CD4-positive, CD25-positive, alpha-beta regulatory T cell (primary cell): ENCODE measurements at regions not wholly inside any gene's neighbourhood (a gene's known extent, or its start where the extent isn't known, plus 50 kb on each side); places are given as distances from the start of the nearest gene placed in this dataset.

Experiments
- ATAC-seq, 2 donors: fragments of 150-1000 bp; cut with Tn5 transposase; one replicate each; pipeline ENCODE4 v1.10.0; 2021; ENCODE audit warnings: low read depth in 2 of 2, moderate number of reproducible peaks in 2 of 2, moderate library complexity in 1 of 2
- DNase-seq, 3 donors: peaks; one replicate each; pipeline versions ENCODE4 v3.0.0 to v3.0.0-alpha.2; 2012 to 2022; ENCODE audit warnings: mixed read lengths in 1 of 3
- H3K27ac ChIP-seq: one replicate; pipeline ENCODE4 v1.7.0; 2013; ENCODE audit warnings: mild to moderate bottlenecking, low read length; ENCODE audit not compliant: insufficient read depth, poor library complexity, severe bottlenecking
- H3K27me3 ChIP-seq: one replicate; pipeline ENCODE4 v1.7.0; 2013; ENCODE audit warnings: low read length; ENCODE audit not compliant: control insufficient read depth, insufficient read depth
- H3K36me3 ChIP-seq: one replicate; pipeline ENCODE4 v1.7.0; 2013; ENCODE audit warnings: mild to moderate bottlenecking, low read length, moderate library complexity; ENCODE audit not compliant: control insufficient read depth, insufficient read depth
- H3K4me1 ChIP-seq: 2 replicates; pipeline ENCODE4 v1.7.0; 2013; ENCODE audit warnings: mild to moderate bottlenecking, low read length; ENCODE audit not compliant: insufficient read depth, control insufficient read depth, poor library complexity, severe bottlenecking
- H3K4me3 ChIP-seq: one replicate; pipeline ENCODE4 v1.7.0; 2013; ENCODE audit warnings: low read depth, mild to moderate bottlenecking, low read length, moderate library complexity
- H3K9me3 ChIP-seq, 2 experiments: 1 replicate in 1 of 2; 2 replicates in 1 of 2; pipeline ENCODE4 v1.7.0; 2013; ENCODE audit warnings: low read length in 2 of 2, mild to moderate bottlenecking in 1 of 2, moderate library complexity in 1 of 2; ENCODE audit not compliant: control insufficient read depth in 2 of 2
- H3K27ac Mint-ChIP-seq, 3 donors: one replicate each; pipeline ENCODE4 v1.8.0; 2020 to 2022; ENCODE audit warnings: mild to moderate bottlenecking in 3 of 3, mixed read lengths in 3 of 3, moderate library complexity in 2 of 3
- H3K27me3 Mint-ChIP-seq: one replicate; pipeline ENCODE4 v1.8.0; 2022; ENCODE audit warnings: mild to moderate bottlenecking, mixed read lengths
- H3K36me3 Mint-ChIP-seq: one replicate; pipeline ENCODE4 v1.8.0; 2020; ENCODE audit warnings: mixed read lengths
- H3K4me1 Mint-ChIP-seq, 4 donors: one replicate each; pipeline ENCODE4 v1.8.0; 2020 to 2022; ENCODE audit warnings: mixed read lengths in 4 of 4, mild to moderate bottlenecking in 1 of 4
- H3K4me3 Mint-ChIP-seq, 4 donors: one replicate each; pipeline ENCODE4 v1.8.0; 2020 to 2022; ENCODE audit warnings: mild to moderate bottlenecking in 4 of 4, mixed read lengths in 4 of 4, moderate library complexity in 3 of 4
- H3K9me3 Mint-ChIP-seq, 7 donors: one replicate each; pipeline ENCODE4 v1.8.0; 2020 to 2022; ENCODE audit warnings: mixed read lengths in 7 of 7, mild to moderate bottlenecking in 3 of 7, moderate library complexity in 2 of 7

DNA sequence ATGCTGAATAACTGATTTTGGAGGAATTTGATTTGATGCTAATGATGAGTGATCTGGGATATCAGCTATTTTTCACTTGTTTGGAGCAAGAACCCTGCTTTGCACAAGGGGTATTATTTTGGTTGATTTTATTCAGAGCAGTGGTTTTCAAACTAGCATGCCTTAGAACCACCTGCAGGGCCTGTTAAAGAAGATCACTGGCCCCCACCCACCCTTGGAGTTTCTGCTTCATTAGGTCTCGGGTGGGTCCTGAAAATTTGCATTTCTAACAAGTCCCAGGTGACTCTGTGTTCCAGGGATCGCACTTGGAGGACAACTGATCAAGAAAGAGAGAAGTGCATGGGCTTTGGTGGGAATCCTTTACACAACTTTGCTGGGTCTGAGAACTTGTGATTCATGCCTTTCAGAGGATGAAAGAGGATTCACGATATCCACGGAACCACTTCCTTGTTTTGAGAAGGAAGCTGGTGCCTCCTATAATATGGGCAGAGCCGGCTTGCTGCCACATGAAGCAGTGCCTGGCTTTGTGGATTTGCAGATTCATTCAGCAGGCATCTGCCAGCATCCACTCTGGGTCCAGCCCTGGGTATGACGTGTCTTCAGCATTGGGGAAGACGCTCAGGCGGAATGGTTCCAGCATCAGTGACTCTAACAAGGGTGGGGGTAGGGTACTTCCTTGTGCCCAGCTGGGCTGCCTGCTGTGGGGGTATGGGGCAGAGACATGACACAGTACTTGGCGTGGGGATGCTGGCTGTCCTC is 106.6 kb upstream of the PITX1 start:
- Histone ChIP-seq H3K36me3 (no peaks in the 10 kb centered on the region), H3K27me3 (peaks cover 3% of the 10 kb centered on the region), H3K9me3 (no peaks in the 10 kb centered on the region), H3K27ac (no peak overlapping the region), H3K4me1 (no peaks in the 10 kb centered on the region), H3K4me3 (no peak overlapping the region)
- no peak for DNase-seq
- no peak for ATAC-seq
- Mint-ChIP-seq H3K27ac (no peak overlapping the region), H3K9me3 (peaks cover 0 to 2% (median 2%) of the 10 kb centered on the region in 7 donors), H3K27me3 (peaks cover 6% of the 10 kb centered on the region), H3K36me3 (no peaks in the 10 kb centered on the region), H3K4me3 (no peak overlapping the region), H3K4me1 (no peaks in the 10 kb centered on the region)

DNA sequence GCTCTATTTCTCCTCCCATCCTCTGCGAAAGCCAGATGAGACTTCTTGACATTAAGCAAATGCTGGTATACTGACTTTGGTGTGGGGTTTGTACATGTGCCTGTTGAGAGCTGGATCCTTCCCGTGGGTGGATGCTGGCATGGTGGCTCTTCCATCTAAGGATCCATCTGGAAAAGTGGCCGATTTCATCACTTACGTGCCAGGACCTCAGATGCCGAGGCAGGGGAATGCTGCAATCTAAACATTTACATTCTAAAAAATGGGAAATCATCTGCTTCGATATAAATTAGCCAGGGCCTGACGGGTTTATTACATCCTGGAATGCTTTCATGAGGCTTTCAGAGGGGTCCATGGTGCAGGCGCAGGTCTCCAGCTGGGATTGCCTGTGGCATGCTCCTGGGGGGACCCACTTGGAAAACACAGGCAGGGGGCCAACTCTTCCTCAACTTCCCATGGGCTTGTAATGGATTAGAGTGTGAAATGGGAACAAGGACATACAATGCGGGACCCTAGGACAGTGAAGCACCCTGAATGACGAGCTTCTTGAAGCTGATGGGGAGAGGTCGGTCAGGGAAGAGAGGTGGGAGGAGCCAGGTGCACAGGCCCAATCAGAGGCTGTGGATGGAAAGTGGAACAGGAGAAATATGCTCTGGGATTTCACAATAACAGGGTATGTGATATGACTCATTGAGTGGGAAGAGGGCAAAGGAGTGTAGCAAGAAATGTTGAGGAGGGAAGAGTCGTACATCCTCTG is 105.5 kb upstream of the PITX1 start:
- peaks cover 6% of the 10 kb centered on the region for H3K27me3 Mint-ChIP-seq
- H3K4me1 ChIP-seq = no peaks in the 10 kb centered on the region
- no peak overlapping the region for H3K27ac ChIP-seq
- peaks cover 0 to 2% (median 2%) of the 10 kb centered on the region in 7 donors for H3K9me3 Mint-ChIP-seq
- ATAC-seq (no peak), DNase-seq (no peak)
- H3K4me3 ChIP-seq = no peak overlapping the region
- no peaks in the 10 kb centered on the region for H3K36me3 ChIP-seq
- no peak overlapping the region for H3K27ac Mint-ChIP-seq
- H3K4me1 Mint-ChIP-seq = no peaks in the 10 kb centered on the region
- H3K9me3 ChIP-seq = no peaks in the 10 kb centered on the region
- H3K36me3 Mint-ChIP-seq = no peaks in the 10 kb centered on the region
- H3K27me3 ChIP-seq = peaks cover 3% of the 10 kb centered on the region
- H3K4me3 Mint-ChIP-seq = no peak overlapping the region

DNA sequence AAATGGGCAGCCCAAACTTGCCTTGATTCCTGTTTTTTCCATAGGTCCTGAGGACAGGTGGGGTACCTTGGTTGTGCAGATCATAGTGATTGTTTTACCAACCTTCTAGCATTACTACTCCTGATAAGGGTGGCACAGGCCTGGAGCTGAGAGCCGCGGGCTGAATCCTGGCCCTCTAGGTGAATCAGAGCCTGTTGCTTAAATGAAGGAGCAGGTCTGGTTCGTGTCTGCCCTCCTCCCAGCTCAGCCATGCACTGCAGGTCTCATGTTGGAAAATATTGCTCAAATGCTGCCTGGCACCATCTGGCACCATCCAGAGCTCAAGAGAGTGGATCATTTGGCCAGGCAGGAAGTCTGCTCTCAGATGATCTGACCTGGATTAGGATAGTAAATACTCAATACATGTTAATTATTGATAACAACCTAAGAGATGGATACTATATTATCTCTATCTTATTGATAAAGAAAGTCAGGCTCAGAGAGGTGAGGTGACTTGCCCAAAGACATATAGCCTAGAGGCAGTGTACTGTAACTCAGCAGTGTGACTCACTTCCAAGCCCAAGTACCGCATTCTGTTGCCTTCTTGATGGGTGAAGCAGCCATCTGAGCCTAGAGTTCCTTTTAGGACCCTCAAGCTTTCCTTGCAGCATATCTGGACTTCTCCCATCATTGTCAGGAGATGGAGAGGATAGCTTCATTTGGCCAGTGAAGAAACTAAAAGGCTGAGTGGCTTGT is 104.3 kb upstream of the PITX1 start:
- peaks cover 4% of the 10 kb centered on the region for H3K27me3 Mint-ChIP-seq
- no peaks in the 10 kb centered on the region for H3K36me3 ChIP-seq
- H3K27ac Mint-ChIP-seq = no peak overlapping the region
- H3K9me3 Mint-ChIP-seq = peaks cover 0 to 2% (median 0%) of the 10 kb centered on the region in 7 donors
- H3K4me1 ChIP-seq = no peaks in the 10 kb centered on the region
- H3K4me3 Mint-ChIP-seq = no peak overlapping the region
- no peaks in the 10 kb centered on the region for H3K9me3 ChIP-seq
- DNase-seq = no peak
- H3K4me1 Mint-ChIP-seq = no peaks in the 10 kb centered on the region
- no peak for ATAC-seq
- H3K27ac ChIP-seq = no peak overlapping the region
- no peak overlapping the region for H3K4me3 ChIP-seq
- no peaks in the 10 kb centered on the region for H3K36me3 Mint-ChIP-seq
- H3K27me3 ChIP-seq = peaks cover 3% of the 10 kb centered on the region

DNA sequence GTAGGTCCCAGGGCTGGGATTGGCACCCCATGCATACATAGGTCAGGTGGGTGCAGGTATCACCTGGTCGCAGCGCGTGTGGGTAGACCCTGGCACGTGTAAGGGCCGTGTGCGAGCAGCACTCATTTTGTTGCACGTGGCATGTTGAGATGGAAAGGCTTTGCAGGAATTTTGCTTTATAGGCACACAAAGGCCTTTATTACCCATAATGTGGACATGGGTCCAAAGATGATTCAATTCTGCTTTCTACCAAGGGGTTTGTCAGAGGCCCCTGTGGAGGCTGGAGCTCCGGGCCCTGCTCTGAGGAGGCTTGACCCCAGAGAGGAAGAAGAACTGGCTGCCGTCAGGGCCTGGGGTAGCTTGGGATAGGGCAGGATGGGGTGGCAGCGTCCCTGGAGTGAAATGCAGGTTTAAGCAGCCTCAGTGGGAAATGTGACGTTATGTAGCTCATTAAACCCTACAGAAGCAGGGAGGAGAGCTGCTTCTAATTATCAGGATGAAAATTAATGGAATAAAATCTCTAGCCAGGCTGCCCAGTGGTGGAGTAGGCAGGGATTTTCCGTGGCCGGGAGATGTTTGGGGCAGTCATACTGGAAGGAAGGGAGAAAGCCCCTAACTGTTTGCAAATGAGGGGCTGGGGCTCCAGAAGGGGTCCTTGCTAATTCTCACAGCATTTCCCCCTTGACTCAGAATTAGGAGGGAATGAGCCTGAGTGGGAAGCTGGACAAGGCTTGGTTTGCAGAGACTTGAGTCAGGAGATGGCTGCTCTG is 103.3 kb upstream of the PITX1 start:
- Mint-ChIP-seq H3K27me3 (peaks cover 4% of the 10 kb centered on the region), H3K27ac (no peak overlapping the region), H3K4me3 (no peak overlapping the region), H3K36me3 (no peaks in the 10 kb centered on the region), H3K4me1 (no peaks in the 10 kb centered on the region), H3K9me3 (peaks cover 0 to 2% (median 0%) of the 10 kb centered on the region in 7 donors)
- no peaks in the 10 kb centered on the region for H3K36me3 ChIP-seq
- no peak overlapping the region for H3K27ac ChIP-seq
- H3K4me1 ChIP-seq = no peaks in the 10 kb centered on the region
- peaks cover 3% of the 10 kb centered on the region for H3K27me3 ChIP-seq
- no peaks in the 10 kb centered on the region for H3K9me3 ChIP-seq
- no peak for DNase-seq
- no peak for ATAC-seq
- no peak overlapping the region for H3K4me3 ChIP-seq

DNA sequence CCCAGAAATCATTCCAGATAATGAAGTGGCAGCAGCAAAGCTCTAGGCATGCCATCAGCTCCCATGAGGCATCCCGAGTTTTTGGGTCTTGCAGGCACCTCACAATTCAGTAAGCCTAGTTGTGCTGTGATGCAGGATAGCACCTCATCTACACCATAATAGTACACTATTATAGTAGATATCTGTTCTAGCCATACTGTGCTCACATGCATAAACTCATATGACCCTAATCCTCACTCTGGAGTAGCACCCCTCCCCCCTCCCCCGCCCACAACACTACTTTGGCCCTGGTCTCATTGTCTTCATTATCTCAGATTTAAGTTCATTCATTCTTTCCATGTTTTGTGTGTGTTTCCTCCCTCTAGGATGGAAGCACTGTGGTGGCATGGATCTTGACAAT is 102.5 kb upstream of the PITX1 start:
- H3K9me3 ChIP-seq = no peaks in the 10 kb centered on the region
- no peaks in the 10 kb centered on the region for H3K36me3 ChIP-seq
- H3K9me3 Mint-ChIP-seq = peaks cover 0 to 2% (median 0%) of the 10 kb centered on the region in 7 donors
- H3K36me3 Mint-ChIP-seq = no peaks in the 10 kb centered on the region
- no peak overlapping the region for H3K4me3 ChIP-seq
- peaks cover 3% of the 10 kb centered on the region for H3K27me3 ChIP-seq
- ATAC-seq = no peak
- DNase-seq = no peak
- peaks cover 4% of the 10 kb centered on the region for H3K27me3 Mint-ChIP-seq
- no peaks in the 10 kb centered on the region for H3K4me1 ChIP-seq
- H3K27ac Mint-ChIP-seq = peak overlapping the region in 1 of 3 donors; percentile 74
- H3K4me1 Mint-ChIP-seq = no peaks in the 10 kb centered on the region
- no peak overlapping the region for H3K27ac ChIP-seq
- no peak overlapping the region for H3K4me3 Mint-ChIP-seq

DNA sequence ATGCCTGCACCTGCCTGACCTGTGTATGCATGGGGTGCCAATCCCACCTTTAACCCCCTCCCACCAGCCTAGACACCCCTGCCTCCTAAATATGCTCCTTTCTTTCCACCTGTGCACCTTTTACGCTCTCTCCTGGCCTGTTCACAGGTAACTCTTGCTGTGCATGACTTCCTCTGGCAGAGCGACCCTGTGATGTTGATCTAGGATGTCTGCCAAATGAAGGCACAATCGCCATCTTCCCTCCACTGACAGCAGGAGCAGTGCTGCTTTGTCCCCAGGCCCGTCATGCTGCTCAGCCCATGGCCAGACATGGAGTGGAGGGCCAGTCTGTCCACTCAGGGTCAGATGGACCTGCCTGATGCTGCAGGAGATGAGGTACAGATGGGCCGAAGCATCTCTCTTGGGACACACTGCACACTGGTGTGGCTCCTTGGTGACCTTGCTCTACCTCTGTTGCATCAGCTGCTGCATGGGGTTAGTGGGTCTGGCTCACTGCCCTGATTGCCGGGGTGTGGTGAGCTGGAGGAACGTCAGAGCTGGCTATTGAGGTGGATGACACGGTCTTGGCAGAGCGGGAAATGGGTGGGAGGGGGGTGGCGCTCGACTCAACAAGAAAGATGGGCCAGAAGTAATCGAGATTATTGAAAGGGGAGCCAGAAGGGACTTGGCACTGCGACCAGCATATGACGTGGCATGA is 101.7 kb upstream of the PITX1 start:
- H3K27me3 ChIP-seq = peaks cover 3% of the 10 kb centered on the region
- ATAC-seq (no peak), DNase-seq (no peak)
- Mint-ChIP-seq H3K4me3 (no peak overlapping the region), H3K4me1 (no peaks in the 10 kb centered on the region), H3K9me3 (peaks cover 0 to 2% (median 0%) of the 10 kb centered on the region in 7 donors), H3K27me3 (peaks cover 4% of the 10 kb centered on the region), H3K27ac (peak overlapping the region in 1 of 3 donors; percentile 18), H3K36me3 (no peaks in the 10 kb centered on the region)
- no peak overlapping the region for H3K4me3 ChIP-seq
- no peaks in the 10 kb centered on the region for H3K4me1 ChIP-seq
- no peaks in the 10 kb centered on the region for H3K9me3 ChIP-seq
- H3K27ac ChIP-seq = no peak overlapping the region
- H3K36me3 ChIP-seq = no peaks in the 10 kb centered on the region
